PC-3 (cell line): ENCODE measurements at regions not wholly inside any gene's neighbourhood (a gene's known extent, or its start where the extent isn't known, plus 50 kb on each side); places are given as distances from the start of the nearest gene placed in this dataset.

Experiments used
- ATAC-seq: fragments of 200-7000 bp; cut with Tn5 transposase; 2 replicates; pipeline ENCODE4 v1.9.1; 2020; ENCODE audit warnings: mild to moderate bottlenecking, moderate library complexity
- BruUV-seq: library from RNA; stranded (reverse); fragments of 400-500 nt; replicated peaks from 2 replicates; lab custom pipeline; 2021; lab: Mats Ljungman, UMichigan
- CTCF ChIA-PET: fragments of 300-600 bp; sonication (Branson Sonifier 250); formaldehyde crosslinking; loops from one replicate; lab custom pipeline; 2022; ENCODE audit warnings: antibody characterized with exemption; lab: Charles Lee
- POLR2A ChIA-PET: fragments of 300-600 bp; sonication (Branson Sonifier 250); formaldehyde crosslinking; loops from one replicate; lab custom pipeline; 2022; ENCODE audit warnings: antibody characterized with exemption; ENCODE audit not compliant: unreplicated experiment; lab: Charles Lee
- DNase-seq: peaks from one replicate; pipeline ENCODE4 v3.0.0-alpha.2; 2015
- H2AFZ ChIP-seq: fragments of 300-600 bp; sonication (generic); 2 replicates; pipeline ENCODE4 v1.6.0; 2016; ENCODE audit warnings: antibody characterized with exemption, low read length
- H3F3A ChIP-seq: fragments of 300-600 bp; sonication (generic); one replicate; pipeline ENCODE4 v1.6.0; 2017; ENCODE audit warnings: antibody characterized with exemption, low read length, control low read depth, mild to moderate bottlenecking; ENCODE audit not compliant: unreplicated experiment
- H3K27ac ChIP-seq: fragments of 300-600 bp; sonication (generic); 2 replicates; pipeline ENCODE4 v1.5.1; 2016; ENCODE audit warnings: mild to moderate bottlenecking, low read length
- H3K27me3 ChIP-seq: fragments of 300-600 bp; sonication (generic); 2 replicates; pipeline ENCODE4 v1.6.1; 2016; ENCODE audit warnings: low read length, mixed read lengths
- H3K36me3 ChIP-seq: fragments of 300-600 bp; sonication (generic); 2 replicates; pipeline ENCODE4 v1.6.1; 2016; ENCODE audit warnings: low read depth, mixed run types, low read length, mixed read lengths
- H3K4me1 ChIP-seq: fragments of 300-600 bp; sonication (generic); 2 replicates; pipeline ENCODE4 v1.5.1; 2016; ENCODE audit warnings: low read length; ENCODE audit not compliant: insufficient read depth
- H3K4me2 ChIP-seq: fragments of 300-600 bp; sonication (generic); 2 replicates; pipeline ENCODE4 v1.6.0; 2016; ENCODE audit warnings: low read length
- H3K4me3 ChIP-seq: fragments of 300-600 bp; sonication (generic); 2 replicates; pipeline ENCODE4 v1.5.1; 2016; ENCODE audit warnings: mild to moderate bottlenecking, low read length, mixed read lengths
- H3K79me2 ChIP-seq: fragments of 300-600 bp; sonication (generic); 2 replicates; pipeline ENCODE4 v1.6.1; 2017; ENCODE audit warnings: low read length, mixed read lengths
- H3K9ac ChIP-seq: fragments of 300-600 bp; sonication (generic); 2 replicates; pipeline ENCODE4 v1.6.0; 2016; ENCODE audit warnings: mild to moderate bottlenecking, low read length
- H3K9me2 ChIP-seq: fragments of 300-600 bp; sonication (generic); replicated peaks from 2 replicates; pipeline ENCODE4 v1.6.1; 2016; ENCODE audit warnings: mixed run types, low read length, mixed read lengths
- H3K9me3 ChIP-seq: fragments of 300-600 bp; sonication (generic); 2 replicates; pipeline ENCODE4 v1.6.1; 2016; ENCODE audit warnings: low read length, mixed read lengths
- H4K20me1 ChIP-seq: fragments of 300-600 bp; sonication (generic); 2 replicates; pipeline ENCODE4 v1.6.1; 2016; ENCODE audit warnings: low read length, mixed read lengths
- CTCF ChIP-seq: fragments of 300-600 bp; sonication (generic); conservative IDR thresholded peaks from 2 replicates; pipeline ENCODE4 v1.5.1; 2017; ENCODE audit warnings: antibody characterized with exemption, low read depth, mild to moderate bottlenecking, low read length
- EZH2 ChIP-seq: fragments of 300-600 bp; sonication (generic); IDR thresholded peaks from one replicate; pipeline ENCODE4 v1.6.1; 2017; ENCODE audit warnings: antibody characterized with exemption, mild to moderate bottlenecking, low read length; ENCODE audit not compliant: unreplicated experiment
- EZH2phosphoT487 ChIP-seq: fragments of 300-600 bp; sonication (generic); IDR thresholded peaks from 2 replicates; pipeline ENCODE4 v1.6.1; 2018; ENCODE audit warnings: mild to moderate bottlenecking, antibody characterized with exemption, low read length, borderline replicate concordance
- intact Hi-C: fragments of 100-400 bp; cut with micrococcal nuclease; formaldehyde crosslinking; loops from 2 replicates; pipeline ENCODE4 v1.9.0; 2023

- ChIA-PET POLR2A (no interaction called here), CTCF (no interaction called here)
- H3K27me3 ChIP-seq, result no peaks in the 10 kb centered on the region
- intact Hi-C loops, result no loop called here
- H2AFZ ChIP-seq, result no peak overlapping the region
- no peak for TF ChIP-seq EZH2phosphoT487
- no peak for TF ChIP-seq EZH2
- no peak for TF ChIP-seq CTCF
- H4K20me1 ChIP-seq, result no peaks in the 10 kb centered on the region
- ATAC-seq (no peak), DNase-seq (no peak)
- no peak overlapping the region for H3K4me3 ChIP-seq
- H3K9me3 ChIP-seq, result no peaks in the 10 kb centered on the region
- no TSS peak for BruUV-seq
- no peaks in the 10 kb centered on the region for H3F3A ChIP-seq
- no peaks in the 10 kb centered on the region for H3K9me2 ChIP-seq
- no peak overlapping the region for H3K27ac ChIP-seq
- no peak overlapping the region for H3K4me2 ChIP-seq
- H3K4me1 ChIP-seq, result peaks cover 12% of the 10 kb centered on the region
- H3K79me2 ChIP-seq, result no peaks in the 10 kb centered on the region
- H3K9ac ChIP-seq, result no peak overlapping the region
- H3K36me3 ChIP-seq, result no peaks in the 10 kb centered on the region
Observed at GRCh38 chr5:34494111-34494755, 161.9 kb upstream of the RAI14 start.

GRCh38 chr5:34495178-34495577 lies 160.9 kb upstream of the RAI14 start:
- no peak overlapping the region for H2AFZ ChIP-seq
- H3K79me2 ChIP-seq, result no peaks in the 10 kb centered on the region
- DNase-seq (no peak), ATAC-seq (no peak)
- no peak overlapping the region for H3K4me2 ChIP-seq
- TF ChIP-seq CTCF, result no peak
- TF ChIP-seq EZH2, result no peak
- no peak for TF ChIP-seq EZH2phosphoT487
- H3K27ac ChIP-seq, result no peak overlapping the region
- no peaks in the 10 kb centered on the region for H3K9me3 ChIP-seq
- no peak overlapping the region for H3K4me3 ChIP-seq
- intact Hi-C loops, result no loop called here
- POLR2A ChIA-PET, result no interaction called here
- peaks cover 11% of the 10 kb centered on the region for H3K4me1 ChIP-seq
- H3K9ac ChIP-seq, result no peak overlapping the region
- no TSS peak for BruUV-seq
- no peaks in the 10 kb centered on the region for H3K27me3 ChIP-seq
- H4K20me1 ChIP-seq, result no peaks in the 10 kb centered on the region
- H3K36me3 ChIP-seq, result no peaks in the 10 kb centered on the region
- no peaks in the 10 kb centered on the region for H3F3A ChIP-seq
- CTCF ChIA-PET, result no interaction called here
- H3K9me2 ChIP-seq, result no peaks in the 10 kb centered on the region

- no peaks in the 10 kb centered on the region for H3K27me3 ChIP-seq
- H3K9me2 ChIP-seq, result no peaks in the 10 kb centered on the region
- intact Hi-C loops, result no loop called here
- no peak overlapping the region for H3K4me2 ChIP-seq
- H3K9me3 ChIP-seq, result no peaks in the 10 kb centered on the region
- TF ChIP-seq CTCF (no peak), EZH2phosphoT487 (no peak), EZH2 (no peak)
- H3K4me3 ChIP-seq, result no peak overlapping the region
- no TSS peak for BruUV-seq
- no peak overlapping the region for H2AFZ ChIP-seq
- ChIA-PET CTCF (no interaction called here), POLR2A (no interaction called here)
- H3K9ac ChIP-seq, result no peak overlapping the region
- ATAC-seq (no peak), DNase-seq (no peak)
- H3K79me2 ChIP-seq, result no peaks in the 10 kb centered on the region
- H4K20me1 ChIP-seq, result no peaks in the 10 kb centered on the region
- no peaks in the 10 kb centered on the region for H3F3A ChIP-seq
- H3K27ac ChIP-seq, result no peak overlapping the region
- H3K36me3 ChIP-seq, result no peaks in the 10 kb centered on the region
- H3K4me1 ChIP-seq, result peaks cover 11% of the 10 kb centered on the region
Observed at GRCh38 chr5:34496260-34496691, 159.9 kb upstream of the RAI14 start.
